ENCODE measurements at regions not wholly inside any gene's neighbourhood (a gene's known extent, or its start where the extent isn't known, plus 50 kb on each side); places are given as distances from the start of the nearest gene placed in this dataset.

DNA sequence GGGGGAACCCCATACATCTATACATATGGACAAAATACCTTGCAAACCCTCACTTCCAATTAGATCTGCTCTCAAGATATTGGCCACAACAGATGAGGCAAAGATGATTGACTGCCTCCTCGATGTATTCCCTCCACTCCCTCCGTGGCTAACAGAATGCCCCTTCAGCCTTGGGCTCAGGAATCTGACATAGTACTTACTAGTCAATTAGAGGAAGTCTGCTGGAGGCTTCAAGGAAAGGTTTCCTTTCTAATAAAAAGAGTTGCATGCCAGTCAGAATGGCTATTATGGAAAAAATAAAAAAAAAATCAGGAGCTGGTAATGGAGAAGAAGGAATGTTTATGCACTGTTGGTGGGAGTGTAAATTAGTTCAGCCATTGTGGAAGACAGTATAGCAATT is 90.4 kb upstream of the VAV3 start:
- TF ChIP-seq EP300 (IDR thresholded peaks at IDR 0.05) = no peak
- no peak for TF ChIP-seq POLR2AphosphoS5 (IDR thresholded peaks at IDR 0.05)
- TF ChIP-seq, protein P1, sequence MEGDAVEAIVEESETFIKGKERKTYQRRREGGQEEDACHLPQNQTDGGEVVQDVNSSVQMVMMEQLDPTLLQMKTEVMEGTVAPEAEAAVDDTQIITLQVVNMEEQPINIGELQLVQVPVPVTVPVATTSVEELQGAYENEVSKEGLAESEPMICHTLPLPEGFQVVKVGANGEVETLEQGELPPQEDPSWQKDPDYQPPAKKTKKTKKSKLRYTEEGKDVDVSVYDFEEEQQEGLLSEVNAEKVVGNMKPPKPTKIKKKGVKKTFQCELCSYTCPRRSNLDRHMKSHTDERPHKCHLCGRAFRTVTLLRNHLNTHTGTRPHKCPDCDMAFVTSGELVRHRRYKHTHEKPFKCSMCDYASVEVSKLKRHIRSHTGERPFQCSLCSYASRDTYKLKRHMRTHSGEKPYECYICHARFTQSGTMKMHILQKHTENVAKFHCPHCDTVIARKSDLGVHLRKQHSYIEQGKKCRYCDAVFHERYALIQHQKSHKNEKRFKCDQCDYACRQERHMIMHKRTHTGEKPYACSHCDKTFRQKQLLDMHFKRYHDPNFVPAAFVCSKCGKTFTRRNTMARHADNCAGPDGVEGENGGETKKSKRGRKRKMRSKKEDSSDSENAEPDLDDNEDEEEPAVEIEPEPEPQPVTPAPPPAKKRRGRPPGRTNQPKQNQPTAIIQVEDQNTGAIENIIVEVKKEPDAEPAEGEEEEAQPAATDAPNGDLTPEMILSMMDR (IDR thresholded peaks at IDR 0.05) = no peak
- TF ChIP-seq POLR2A (IDR thresholded peaks at IDR 0.05) = no peak
